H9 (cell line): ENCODE measurements at regions not wholly inside any gene's neighbourhood (a gene's known extent, or its start where the extent isn't known, plus 50 kb on each side); places are given as distances from the start of the nearest gene placed in this dataset.

ENCODE experiments used
- DNase-seq: peaks from one replicate; pipeline ENCODE4 v3.0.0-alpha.2; 2017
- H2AFZ ChIP-seq: one replicate; pipeline ENCODE4 v1.6.1; 2013; ENCODE audit warnings: mild to moderate bottlenecking, low read length, control low read depth, moderate library complexity
- H2AK5ac ChIP-seq: 2 replicates; pipeline ENCODE4 v1.6.1; 2013; ENCODE audit warnings: low read length, control low read depth, mixed read lengths; ENCODE audit not compliant: insufficient read length
- H2BK120ac ChIP-seq: one replicate; pipeline ENCODE4 v1.6.1; 2013; ENCODE audit warnings: low read depth, mild to moderate bottlenecking, low read length, control low read depth, inconsistent platforms; ENCODE audit not compliant: poor library complexity, severe bottlenecking
- H2BK12ac ChIP-seq: 2 replicates; pipeline ENCODE4 v1.6.1; 2013; ENCODE audit warnings: low read length, control low read depth, mixed read lengths, low read depth; ENCODE audit not compliant: insufficient read length
- H2BK15ac ChIP-seq: 2 replicates; pipeline ENCODE4 v1.6.1; 2013; ENCODE audit warnings: low read depth, low read length, control low read depth
- H2BK20ac ChIP-seq: one replicate; pipeline ENCODE4 v1.6.1; 2013; ENCODE audit warnings: low read depth, mild to moderate bottlenecking, low read length, control low read depth, inconsistent platforms; ENCODE audit not compliant: poor library complexity, severe bottlenecking
- H2BK5ac ChIP-seq: 2 replicates; pipeline ENCODE4 v1.6.1; 2013; ENCODE audit warnings: low read length, control low read depth, mixed read lengths; ENCODE audit not compliant: insufficient read length
- H3K14ac ChIP-seq: 2 replicates; pipeline ENCODE4 v1.6.1; 2013; ENCODE audit warnings: low read length, control low read depth; ENCODE audit not compliant: insufficient read depth
- H3K18ac ChIP-seq: 2 replicates; pipeline ENCODE4 v1.6.1; 2013; ENCODE audit warnings: low read depth, mild to moderate bottlenecking, mixed read lengths, low read length, control low read depth; ENCODE audit not compliant: insufficient read length
- H3K23ac ChIP-seq: 2 replicates; pipeline ENCODE4 v1.6.1; 2013; ENCODE audit warnings: low read length, control low read depth, mixed read lengths, low read depth; ENCODE audit not compliant: insufficient read length
- H3K23me2 ChIP-seq: 2 replicates; pipeline ENCODE4 v1.6.1; 2013; ENCODE audit warnings: low read depth, mild to moderate bottlenecking, mixed read lengths, low read length, control low read depth; ENCODE audit not compliant: insufficient read length, poor library complexity, severe bottlenecking
- H3K27ac ChIP-seq: 2 replicates; pipeline ENCODE4 v1.5.1; 2013; ENCODE audit warnings: low read length, control low read depth, mixed read lengths, low read depth; ENCODE audit not compliant: insufficient read length
- H3K27me3 ChIP-seq: 2 replicates; pipeline ENCODE4 v1.6.1; 2013; ENCODE audit warnings: low read length, control low read depth, inconsistent platforms; ENCODE audit not compliant: insufficient read depth
- H3K4ac ChIP-seq: 2 replicates; pipeline ENCODE4 v1.6.1; 2013; ENCODE audit warnings: low read depth, mild to moderate bottlenecking, control low read depth, inconsistent platforms, low read length, moderate library complexity
- H3K4me1 ChIP-seq: 2 replicates; pipeline ENCODE4 v1.6.1; 2013; ENCODE audit warnings: low read length, control low read depth, inconsistent platforms; ENCODE audit not compliant: insufficient read depth
- H3K4me2 ChIP-seq: 2 replicates; pipeline ENCODE4 v1.6.1; 2013; ENCODE audit warnings: low read length, control low read depth, mixed read lengths; ENCODE audit not compliant: insufficient read length, insufficient read depth
- H3K56ac ChIP-seq: 2 replicates; pipeline ENCODE4 v1.6.1; 2013; ENCODE audit warnings: low read depth, mild to moderate bottlenecking, mixed read lengths, low read length, control low read depth; ENCODE audit not compliant: insufficient read length
- H3K79me1 ChIP-seq: 2 replicates; pipeline ENCODE4 v1.6.1; 2013; ENCODE audit warnings: low read depth, mild to moderate bottlenecking, moderate library complexity, low read length, control low read depth, inconsistent platforms; ENCODE audit not compliant: insufficient read depth, poor library complexity, severe bottlenecking
- H3K79me2 ChIP-seq: 2 replicates; pipeline ENCODE4 v1.6.1; 2013; ENCODE audit warnings: low read length, control low read depth, inconsistent platforms; ENCODE audit not compliant: insufficient read depth
- H3K9ac ChIP-seq: 2 replicates; pipeline ENCODE4 v1.6.1; 2013; ENCODE audit warnings: low read length, control low read depth, mixed read lengths; ENCODE audit not compliant: insufficient read length; ENCODE audit errors: extremely low read depth
- H3K9me3 ChIP-seq: one replicate; pipeline ENCODE4 v1.6.1; 2013; ENCODE audit warnings: low read depth, low read length, inconsistent platforms; ENCODE audit not compliant: control insufficient read depth
- H3T11ph ChIP-seq: one replicate; pipeline ENCODE4 v1.6.1; 2013; ENCODE audit warnings: mild to moderate bottlenecking, low read length, control low read depth, inconsistent platforms
- H4K20me1 ChIP-seq: one replicate; pipeline ENCODE4 v1.6.1; 2013; ENCODE audit not compliant: control insufficient read depth, insufficient read length, insufficient read depth
- H4K5ac ChIP-seq: 2 replicates; pipeline ENCODE4 v1.6.1; 2013; ENCODE audit warnings: low read depth, mild to moderate bottlenecking, mixed read lengths, low read length, control low read depth; ENCODE audit not compliant: insufficient read length
- H4K8ac ChIP-seq: replicated peaks from 2 replicates; pipeline ENCODE4 v1.6.1; 2013; ENCODE audit warnings: low read length, control low read depth, mixed read lengths, low read depth; ENCODE audit not compliant: insufficient read length
- H4K91ac ChIP-seq: 2 replicates; pipeline ENCODE4 v1.6.1; 2013; ENCODE audit warnings: low read depth, mild to moderate bottlenecking, moderate library complexity, mixed read lengths, low read length, control low read depth; ENCODE audit not compliant: insufficient read length
- H3K27ac Mint-ChIP-seq, 3 experiments: 2 replicates in 2 of 3; 3 replicates in 1 of 3; pipeline ENCODE4 v1.8.0; 2020 to 2021; ENCODE audit warnings: mixed read lengths in 3 of 3, mild to moderate bottlenecking in 1 of 3, moderate library complexity in 1 of 3
- H3K27me3 Mint-ChIP-seq: 2 replicates; pipeline ENCODE4 v1.8.0; 2021; ENCODE audit warnings: low read depth, mild to moderate bottlenecking, moderate library complexity, mixed read lengths
- H3K36me3 Mint-ChIP-seq, 3 experiments: 2 replicates in 2 of 3; 3 replicates in 1 of 3; pipeline ENCODE4 v1.8.0; 2020 to 2021; ENCODE audit warnings: low read depth in 3 of 3, mixed read lengths in 3 of 3; ENCODE audit not compliant: insufficient read depth in 1 of 3
- H3K4me1 Mint-ChIP-seq, 2 experiments: 2 replicates each; pipeline ENCODE4 v1.8.0; 2020; ENCODE audit warnings: mixed read lengths in 2 of 2
- H3K4me3 Mint-ChIP-seq, 2 experiments: 2 replicates in 1 of 2; 3 replicates in 1 of 2; pipeline ENCODE4 v1.8.0; 2020 to 2021; ENCODE audit warnings: mild to moderate bottlenecking in 2 of 2, mixed read lengths in 2 of 2, moderate library complexity in 1 of 2
- H3K9me3 Mint-ChIP-seq, 2 experiments: 2 replicates in 1 of 2; 3 replicates in 1 of 2; pipeline ENCODE4 v1.8.0; 2020; ENCODE audit warnings: mild to moderate bottlenecking in 2 of 2, mixed read lengths in 2 of 2, moderate library complexity in 1 of 2
- WGBS: extraction: QIAGEN DNeasy Blood & Tissue Kit; methylation state at CpG from one replicate; pipeline ENCODE4 v1.1.7; 2013; ENCODE audit warnings: missing lambda C conversion rate, low lambda C conversion rate, mixed read lengths; ENCODE audit not compliant: insufficient read length; ENCODE audit errors: extremely low coverage; 5-methylcytosine and 5-hydroxymethylcytosine counted together
- TF ChIP-seq, protein P1 (sequence below): fragments of 200-600 bp; sonication (generic); conservative IDR thresholded peaks from 3 replicates; pipeline ENCODE4 v1.8.0; 2021; ENCODE audit warnings: antibody characterized with exemption, mild to moderate bottlenecking

DNA sequence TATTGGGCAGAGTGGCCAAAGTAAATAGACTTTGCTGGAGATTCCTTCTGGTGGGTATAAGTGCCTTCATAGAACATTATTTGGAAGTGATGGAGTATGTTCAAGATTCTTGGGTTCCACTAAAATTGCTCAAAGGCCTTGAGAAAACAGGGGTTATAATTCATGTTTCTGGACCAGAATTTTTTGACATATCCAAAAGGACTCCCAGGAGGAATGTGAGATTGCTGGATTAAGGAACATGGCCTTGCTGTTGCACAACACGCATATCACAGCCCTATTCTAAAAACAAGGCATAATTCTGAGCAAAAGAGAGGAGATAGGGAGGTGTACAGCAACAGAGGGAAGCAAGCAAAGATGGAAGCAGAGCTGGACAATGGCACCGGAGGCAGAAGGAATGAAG is 111.7 kb upstream of the TNP1 start:
- Histone ChIP-seq H3K18ac (no peak overlapping the region), H2AK5ac (no peak overlapping the region), H2BK5ac (no peak overlapping the region), H3K27me3 (no peaks in the 10 kb centered on the region), H4K91ac (no peak overlapping the region), H3K23ac (no peak overlapping the region), H3K4me2 (no peak overlapping the region), H2BK12ac (no peak overlapping the region), H3K23me2 (no peaks in the 10 kb centered on the region), H2BK15ac (no peak overlapping the region), H4K20me1 (no peaks in the 10 kb centered on the region), H3K14ac (no peak overlapping the region), H2BK120ac (no peak overlapping the region), H3K56ac (no peak overlapping the region), H3K79me2 (no peaks in the 10 kb centered on the region), H2BK20ac (no peak overlapping the region), H3K79me1 (no peaks in the 10 kb centered on the region), H3K4ac (no peak overlapping the region), H4K8ac (no peak overlapping the region), H3K9me3 (no peaks in the 10 kb centered on the region), H2AFZ (no peak overlapping the region), H4K5ac (no peak overlapping the region), H3T11ph (no peak overlapping the region), H3K27ac (no peak overlapping the region), H3K4me1 (no peaks in the 10 kb centered on the region), H3K9ac (no peak overlapping the region)
- Mint-ChIP-seq H3K9me3 (no peaks in the 10 kb centered on the region), H3K36me3 (no peaks in the 10 kb centered on the region; a peak in 1 of 7 replicates), H3K27ac (no peak overlapping the region), H3K4me1 (no peaks in the 10 kb centered on the region), H3K27me3 (peaks cover 5% of the 10 kb centered on the region), H3K4me3 (no peak overlapping the region)
- DNase-seq: no peak
- WGBS: no CpG with 5 or more reads among the region's 2 CpGs
- TF ChIP-seq, protein P1, sequence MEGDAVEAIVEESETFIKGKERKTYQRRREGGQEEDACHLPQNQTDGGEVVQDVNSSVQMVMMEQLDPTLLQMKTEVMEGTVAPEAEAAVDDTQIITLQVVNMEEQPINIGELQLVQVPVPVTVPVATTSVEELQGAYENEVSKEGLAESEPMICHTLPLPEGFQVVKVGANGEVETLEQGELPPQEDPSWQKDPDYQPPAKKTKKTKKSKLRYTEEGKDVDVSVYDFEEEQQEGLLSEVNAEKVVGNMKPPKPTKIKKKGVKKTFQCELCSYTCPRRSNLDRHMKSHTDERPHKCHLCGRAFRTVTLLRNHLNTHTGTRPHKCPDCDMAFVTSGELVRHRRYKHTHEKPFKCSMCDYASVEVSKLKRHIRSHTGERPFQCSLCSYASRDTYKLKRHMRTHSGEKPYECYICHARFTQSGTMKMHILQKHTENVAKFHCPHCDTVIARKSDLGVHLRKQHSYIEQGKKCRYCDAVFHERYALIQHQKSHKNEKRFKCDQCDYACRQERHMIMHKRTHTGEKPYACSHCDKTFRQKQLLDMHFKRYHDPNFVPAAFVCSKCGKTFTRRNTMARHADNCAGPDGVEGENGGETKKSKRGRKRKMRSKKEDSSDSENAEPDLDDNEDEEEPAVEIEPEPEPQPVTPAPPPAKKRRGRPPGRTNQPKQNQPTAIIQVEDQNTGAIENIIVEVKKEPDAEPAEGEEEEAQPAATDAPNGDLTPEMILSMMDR: no peak
